ENCODE measurements at regions not wholly inside any gene's neighbourhood (a gene's known extent, or its start where the extent isn't known, plus 50 kb on each side); places are given as distances from the start of the nearest gene placed in this dataset.

DNA sequence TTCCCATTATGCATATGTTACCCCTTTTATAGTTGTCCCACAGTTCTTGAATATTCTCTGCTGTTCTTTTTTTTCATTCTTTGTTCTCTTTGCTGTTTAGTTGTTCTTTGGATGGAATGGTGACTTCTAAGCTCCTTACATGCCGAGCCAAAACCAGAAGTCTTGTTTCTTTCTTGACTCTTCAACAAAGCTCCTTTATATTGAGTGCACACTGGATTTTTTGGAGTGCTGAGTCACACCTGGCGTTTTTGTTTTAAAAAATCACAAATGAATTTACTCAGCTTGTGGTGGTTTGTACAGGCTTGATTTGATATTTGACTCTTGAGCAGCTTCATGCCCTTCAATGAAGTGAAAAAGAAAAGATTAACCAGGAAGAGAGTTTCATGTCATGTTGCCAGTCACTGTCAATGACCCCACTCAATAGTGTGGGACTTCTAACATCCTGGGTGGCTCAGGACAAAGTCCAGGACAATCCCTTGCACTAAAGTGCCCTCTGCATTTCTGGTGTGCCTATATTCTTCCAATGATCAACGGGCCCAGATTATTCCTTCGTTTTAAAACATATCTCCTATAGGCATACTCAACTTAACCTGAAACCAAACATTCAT lies 112.4 kb upstream of the SLC38A4 start:
- TF ChIP-seq, protein P1, sequence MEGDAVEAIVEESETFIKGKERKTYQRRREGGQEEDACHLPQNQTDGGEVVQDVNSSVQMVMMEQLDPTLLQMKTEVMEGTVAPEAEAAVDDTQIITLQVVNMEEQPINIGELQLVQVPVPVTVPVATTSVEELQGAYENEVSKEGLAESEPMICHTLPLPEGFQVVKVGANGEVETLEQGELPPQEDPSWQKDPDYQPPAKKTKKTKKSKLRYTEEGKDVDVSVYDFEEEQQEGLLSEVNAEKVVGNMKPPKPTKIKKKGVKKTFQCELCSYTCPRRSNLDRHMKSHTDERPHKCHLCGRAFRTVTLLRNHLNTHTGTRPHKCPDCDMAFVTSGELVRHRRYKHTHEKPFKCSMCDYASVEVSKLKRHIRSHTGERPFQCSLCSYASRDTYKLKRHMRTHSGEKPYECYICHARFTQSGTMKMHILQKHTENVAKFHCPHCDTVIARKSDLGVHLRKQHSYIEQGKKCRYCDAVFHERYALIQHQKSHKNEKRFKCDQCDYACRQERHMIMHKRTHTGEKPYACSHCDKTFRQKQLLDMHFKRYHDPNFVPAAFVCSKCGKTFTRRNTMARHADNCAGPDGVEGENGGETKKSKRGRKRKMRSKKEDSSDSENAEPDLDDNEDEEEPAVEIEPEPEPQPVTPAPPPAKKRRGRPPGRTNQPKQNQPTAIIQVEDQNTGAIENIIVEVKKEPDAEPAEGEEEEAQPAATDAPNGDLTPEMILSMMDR (IDR thresholded peaks at IDR 0.05) = no peak
- intact Hi-C loops (cut with DNase I) = no loop called here
- Histone ChIP-seq H3K27ac (no peak overlapping the region), H3K27me3 (no peaks in the 10 kb centered on the region), H3K4me1 (no peaks in the 10 kb centered on the region), H3K4me3 (no peak overlapping the region), H3K36me3 (no peaks in the 10 kb centered on the region), H3K9me3 (no peaks in the 10 kb centered on the region)
- DNase-seq (ENCODE audit: low spot score in 2 of 2) = no peak

DNA sequence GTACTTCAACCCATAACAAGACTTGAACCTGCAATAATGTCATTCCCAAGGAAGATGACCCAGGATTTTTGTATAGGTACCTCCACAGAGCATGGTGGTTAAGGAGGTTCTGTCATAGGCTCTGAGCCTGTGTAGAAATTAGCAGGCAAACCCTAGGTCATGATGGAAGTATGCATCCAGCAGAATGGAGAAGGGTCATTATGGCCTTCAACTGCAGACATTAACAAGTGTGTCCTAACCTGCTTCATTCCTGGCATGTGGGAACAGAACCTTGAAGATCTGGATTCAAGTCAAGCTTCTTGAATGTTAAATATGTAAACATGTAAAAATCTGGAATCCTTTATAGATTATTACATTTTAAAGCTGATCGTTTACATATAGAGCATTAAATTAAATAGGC lies 116.2 kb upstream of the SLC38A4 start:
- H3K36me3 ChIP-seq = no peaks in the 10 kb centered on the region
- intact Hi-C loops (cut with DNase I) = no loop called here
- TF ChIP-seq, protein P1 (IDR thresholded peaks at IDR 0.05) = no peak
- no peaks in the 10 kb centered on the region for H3K9me3 ChIP-seq
- H3K4me1 ChIP-seq = no peaks in the 10 kb centered on the region
- no peak overlapping the region for H3K27ac ChIP-seq
- DNase-seq (ENCODE audit: low spot score in 2 of 2) = no peak
- H3K27me3 ChIP-seq = no peaks in the 10 kb centered on the region
- no peak overlapping the region for H3K4me3 ChIP-seq

DNA sequence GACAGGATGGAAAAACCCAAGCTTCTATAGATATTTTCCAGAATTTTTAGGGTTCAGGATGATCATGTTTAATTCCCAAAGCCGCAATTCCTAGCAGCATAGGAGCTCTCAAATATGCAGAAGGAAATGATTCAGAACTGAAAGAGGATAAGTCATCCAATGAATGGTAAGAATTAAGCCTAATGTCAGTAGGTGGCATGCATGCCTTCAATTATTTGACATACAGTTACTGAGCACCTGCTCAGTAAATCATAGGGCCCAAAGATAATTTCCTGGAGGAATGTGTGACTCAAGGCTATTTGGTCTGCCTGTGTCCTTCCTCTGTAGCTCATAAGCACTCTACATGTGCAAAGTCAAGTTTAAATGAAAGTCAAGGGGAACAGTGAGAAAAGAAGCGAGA lies 116.8 kb upstream of the SLC38A4 start:
- Histone ChIP-seq H3K4me3 (no peak overlapping the region), H3K27me3 (no peaks in the 10 kb centered on the region), H3K36me3 (no peaks in the 10 kb centered on the region), H3K4me1 (no peaks in the 10 kb centered on the region), H3K27ac (no peak overlapping the region), H3K9me3 (no peaks in the 10 kb centered on the region)
- DNase-seq (ENCODE audit: low spot score in 2 of 2) = no peak
- intact Hi-C loops (cut with DNase I) = no loop called here
- TF ChIP-seq, protein P1 (IDR thresholded peaks at IDR 0.05) = no peak

DNA sequence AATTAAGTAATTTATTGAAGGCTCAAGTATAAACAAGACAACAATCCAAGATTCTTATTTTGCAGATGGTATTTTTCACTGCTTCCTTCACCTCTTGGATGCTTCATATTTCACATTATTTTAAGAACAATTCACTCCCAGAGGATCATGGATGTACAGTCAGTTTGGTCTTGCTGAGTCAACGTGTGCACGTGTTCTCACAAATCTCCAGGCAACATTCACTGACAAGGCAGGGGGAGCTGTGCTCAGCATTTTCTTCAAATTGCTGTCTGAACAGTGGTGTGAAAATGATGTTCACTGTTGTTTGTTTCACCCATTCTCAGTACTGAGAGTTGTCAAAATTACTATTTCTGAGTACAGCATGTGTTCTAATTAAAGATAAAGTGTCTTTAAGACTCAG lies 118.3 kb upstream of the SLC38A4 start:
- intact Hi-C loops (cut with DNase I) = no loop called here
- H3K4me3 ChIP-seq = no peak overlapping the region

DNA sequence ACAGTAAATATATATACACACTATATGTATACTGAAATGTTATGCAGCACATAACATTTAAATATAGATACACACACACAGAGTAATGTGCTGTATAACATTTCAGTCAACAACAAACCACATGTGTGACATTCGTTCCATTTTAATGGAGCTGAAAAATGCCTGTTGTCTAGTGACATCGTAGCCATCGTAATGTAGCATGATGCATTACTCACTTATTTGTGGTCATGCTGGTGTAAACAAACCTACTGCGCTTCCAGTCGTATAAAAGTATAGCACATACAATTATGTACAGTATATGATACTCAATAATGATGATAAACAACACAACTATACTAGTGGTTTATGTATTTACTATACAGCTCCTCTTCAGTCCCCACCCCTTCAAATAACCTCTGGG lies 119.0 kb upstream of the SLC38A4 start:
- Histone ChIP-seq H3K4me1 (no peaks in the 10 kb centered on the region), H3K27ac (no peak overlapping the region), H3K36me3 (no peaks in the 10 kb centered on the region), H3K4me3 (no peak overlapping the region), H3K9me3 (no peaks in the 10 kb centered on the region), H3K27me3 (no peaks in the 10 kb centered on the region)
- intact Hi-C loops (cut with DNase I) = no loop called here
- TF ChIP-seq, protein P1 (IDR thresholded peaks at IDR 0.05) = no peak
- no peak for DNase-seq (ENCODE audit: low spot score in 2 of 2)

More for the DNA sequence above, 118.3 kb upstream of the SLC38A4 start:
- no peaks in the 10 kb centered on the region for H3K36me3 ChIP-seq
- no peak for DNase-seq (ENCODE audit: low spot score in 2 of 2)
- H3K9me3 ChIP-seq = no peaks in the 10 kb centered on the region
- no peaks in the 10 kb centered on the region for H3K27me3 ChIP-seq
- no peaks in the 10 kb centered on the region for H3K4me1 ChIP-seq
- TF ChIP-seq, protein P1 (IDR thresholded peaks at IDR 0.05) = peak in 1 of 3 experiments; percentile 10
- no peak overlapping the region for H3K27ac ChIP-seq

DNA sequence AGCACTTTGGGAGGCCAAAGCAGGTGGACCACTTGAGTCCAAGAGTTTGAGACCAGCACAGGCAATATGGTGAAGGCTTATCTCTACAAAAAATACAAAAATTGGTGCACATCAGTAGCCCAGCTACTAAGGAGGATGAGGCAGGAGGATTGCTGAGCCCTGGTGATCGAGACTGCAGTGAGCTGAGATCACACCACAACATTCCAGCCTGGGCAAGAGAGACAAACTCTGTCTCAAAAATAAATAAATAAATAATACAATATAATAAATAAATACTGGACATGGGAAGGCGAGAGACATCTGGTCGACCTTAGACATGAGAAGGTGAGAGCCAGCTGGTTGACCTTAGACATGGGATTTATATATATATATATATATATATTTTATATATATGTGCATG lies 119.8 kb upstream of the SLC38A4 start:
- H3K36me3 ChIP-seq = no peaks in the 10 kb centered on the region
- intact Hi-C loops (cut with DNase I) = no loop called here
- no peaks in the 10 kb centered on the region for H3K27me3 ChIP-seq
- no peak overlapping the region for H3K4me3 ChIP-seq
- TF ChIP-seq, protein P1 (IDR thresholded peaks at IDR 0.05) = no peak
- no peak for DNase-seq (ENCODE audit: low spot score in 2 of 2)
- H3K27ac ChIP-seq = no peak overlapping the region
- no peaks in the 10 kb centered on the region for H3K4me1 ChIP-seq
- H3K9me3 ChIP-seq = no peaks in the 10 kb centered on the region

Data from ascending aorta (tissue), 2 donors.